ENCODE measurements at regions not wholly inside any gene's neighbourhood (a gene's known extent, or its start where the extent isn't known, plus 50 kb on each side); places are given as distances from the start of the nearest gene placed in this dataset.

- Mint-ChIP-seq H3K4me1 (ENCODE audit: low read depth) (no peaks in the 10 kb centered on the region), H3K4me3 (no peak overlapping the region), H3K27ac (no peak overlapping the region), H3K9me3 (no peaks in the 10 kb centered on the region), H3K27me3 (ENCODE audit: low read depth) (no peaks in the 10 kb centered on the region), H3K36me3 (ENCODE audit: low read depth) (no peaks in the 10 kb centered on the region)
- no peak for DNase-seq (ENCODE audit: low spot score)
Observed at GRCh38 chr15:62769604-62770003, 272.9 kb upstream of the TPM1 start.

GRCh38 chr15:62770111-62770660 lies 272.4 kb upstream of the TPM1 start:
- no peak for DNase-seq (ENCODE audit: low spot score)
- H3K4me1 Mint-ChIP-seq (ENCODE audit: low read depth) = no peaks in the 10 kb centered on the region
- H3K36me3 Mint-ChIP-seq (ENCODE audit: low read depth) = no peaks in the 10 kb centered on the region
- H3K27me3 Mint-ChIP-seq (ENCODE audit: low read depth) = no peaks in the 10 kb centered on the region
- H3K4me3 Mint-ChIP-seq = no peak overlapping the region
- no peak overlapping the region for H3K27ac Mint-ChIP-seq
- H3K9me3 Mint-ChIP-seq = no peaks in the 10 kb centered on the region

GRCh38 chr15:62770752-62771151 lies 271.8 kb upstream of the TPM1 start:
- H3K9me3 Mint-ChIP-seq = no peaks in the 10 kb centered on the region
- no peak overlapping the region for H3K4me3 Mint-ChIP-seq
- H3K36me3 Mint-ChIP-seq (ENCODE audit: low read depth) = no peaks in the 10 kb centered on the region
- DNase-seq (ENCODE audit: low spot score) = no peak
- H3K4me1 Mint-ChIP-seq (ENCODE audit: low read depth) = no peaks in the 10 kb centered on the region
- H3K27me3 Mint-ChIP-seq (ENCODE audit: low read depth) = no peaks in the 10 kb centered on the region
- no peak overlapping the region for H3K27ac Mint-ChIP-seq

- H3K4me1 Mint-ChIP-seq (ENCODE audit: low read depth) = no peaks in the 10 kb centered on the region
- H3K27me3 Mint-ChIP-seq (ENCODE audit: low read depth) = no peaks in the 10 kb centered on the region
- no peak overlapping the region for H3K27ac Mint-ChIP-seq
- H3K9me3 Mint-ChIP-seq = no peaks in the 10 kb centered on the region
- no peak overlapping the region for H3K4me3 Mint-ChIP-seq
- H3K36me3 Mint-ChIP-seq (ENCODE audit: low read depth) = no peaks in the 10 kb centered on the region
- no peak for DNase-seq (ENCODE audit: low spot score)
Observed at GRCh38 chr15:62771234-62771633, 271.3 kb upstream of the TPM1 start.

- H3K9me3 Mint-ChIP-seq = no peaks in the 10 kb centered on the region
- H3K4me1 Mint-ChIP-seq (ENCODE audit: low read depth) = no peaks in the 10 kb centered on the region
- no peak overlapping the region for H3K4me3 Mint-ChIP-seq
Observed at GRCh38 chr15:62773369-62774165, 269.0 kb upstream of the TPM1 start.

GRCh38 chr15:62775932-62776331 lies 266.6 kb upstream of the TPM1 start:
- H3K36me3 Mint-ChIP-seq (ENCODE audit: low read depth) = no peaks in the 10 kb centered on the region
- no peak overlapping the region for H3K4me3 Mint-ChIP-seq
- no peaks in the 10 kb centered on the region for H3K9me3 Mint-ChIP-seq
- no peak overlapping the region for H3K27ac Mint-ChIP-seq
- no peaks in the 10 kb centered on the region for H3K4me1 Mint-ChIP-seq (ENCODE audit: low read depth)
- no peaks in the 10 kb centered on the region for H3K27me3 Mint-ChIP-seq (ENCODE audit: low read depth)
- no peak for DNase-seq (ENCODE audit: low spot score)

More at GRCh38 chr15:62773369-62774165, 269.0 kb upstream of the TPM1 start:
- Mint-ChIP-seq H3K36me3 (ENCODE audit: low read depth) (no peaks in the 10 kb centered on the region), H3K27ac (no peak overlapping the region), H3K27me3 (ENCODE audit: low read depth) (no peaks in the 10 kb centered on the region)
- DNase-seq (ENCODE audit: low spot score) = no peak

- Mint-ChIP-seq H3K9me3 (no peaks in the 10 kb centered on the region), H3K4me1 (ENCODE audit: low read depth) (no peaks in the 10 kb centered on the region), H3K27ac (no peak overlapping the region), H3K27me3 (ENCODE audit: low read depth) (no peaks in the 10 kb centered on the region), H3K4me3 (no peak overlapping the region), H3K36me3 (ENCODE audit: low read depth) (no peaks in the 10 kb centered on the region)
- DNase-seq (ENCODE audit: low spot score) = no peak
Observed at GRCh38 chr15:62777671-62778070, 264.9 kb upstream of the TPM1 start.

GRCh38 chr15:62779036-62779770 lies 263.3 kb upstream of the TPM1 start:
- Mint-ChIP-seq H3K27ac (no peak overlapping the region), H3K9me3 (no peaks in the 10 kb centered on the region), H3K36me3 (ENCODE audit: low read depth) (no peaks in the 10 kb centered on the region), H3K27me3 (ENCODE audit: low read depth) (no peaks in the 10 kb centered on the region), H3K4me3 (no peak overlapping the region), H3K4me1 (ENCODE audit: low read depth) (no peaks in the 10 kb centered on the region)
- no peak for DNase-seq (ENCODE audit: low spot score)

GRCh38 chr15:62779899-62780298 lies 262.6 kb upstream of the TPM1 start:
- no peak overlapping the region for H3K27ac Mint-ChIP-seq
- no peaks in the 10 kb centered on the region for H3K27me3 Mint-ChIP-seq (ENCODE audit: low read depth)
- H3K4me1 Mint-ChIP-seq (ENCODE audit: low read depth) = no peaks in the 10 kb centered on the region
- H3K36me3 Mint-ChIP-seq (ENCODE audit: low read depth) = no peaks in the 10 kb centered on the region
- no peaks in the 10 kb centered on the region for H3K9me3 Mint-ChIP-seq
- no peak for DNase-seq (ENCODE audit: low spot score)
- H3K4me3 Mint-ChIP-seq = no peak overlapping the region

- Mint-ChIP-seq H3K4me1 (ENCODE audit: low read depth) (no peaks in the 10 kb centered on the region), H3K9me3 (no peaks in the 10 kb centered on the region), H3K27me3 (ENCODE audit: low read depth) (no peaks in the 10 kb centered on the region), H3K4me3 (no peak overlapping the region), H3K36me3 (ENCODE audit: low read depth) (no peaks in the 10 kb centered on the region), H3K27ac (no peak overlapping the region)
- no peak for DNase-seq (ENCODE audit: low spot score)
Observed at GRCh38 chr15:62781081-62781497, 261.5 kb upstream of the TPM1 start.

GRCh38 chr15:62782071-62782841 lies 260.3 kb upstream of the TPM1 start:
- Mint-ChIP-seq H3K27ac (no peak overlapping the region), H3K4me1 (ENCODE audit: low read depth) (no peaks in the 10 kb centered on the region), H3K4me3 (no peak overlapping the region), H3K36me3 (ENCODE audit: low read depth) (no peaks in the 10 kb centered on the region), H3K9me3 (no peaks in the 10 kb centered on the region), H3K27me3 (ENCODE audit: low read depth) (no peaks in the 10 kb centered on the region)
- DNase-seq (ENCODE audit: low spot score) = no peak

GRCh38 chr15:62782896-62783295 lies 259.7 kb upstream of the TPM1 start:
- no peaks in the 10 kb centered on the region for H3K27me3 Mint-ChIP-seq (ENCODE audit: low read depth)
- no peak overlapping the region for H3K4me3 Mint-ChIP-seq
- H3K9me3 Mint-ChIP-seq = no peaks in the 10 kb centered on the region
- H3K36me3 Mint-ChIP-seq (ENCODE audit: low read depth) = no peaks in the 10 kb centered on the region
- no peaks in the 10 kb centered on the region for H3K4me1 Mint-ChIP-seq (ENCODE audit: low read depth)
- no peak overlapping the region for H3K27ac Mint-ChIP-seq
- no peak for DNase-seq (ENCODE audit: low spot score)

- no peaks in the 10 kb centered on the region for H3K4me1 Mint-ChIP-seq (ENCODE audit: low read depth)
- H3K27ac Mint-ChIP-seq = no peak overlapping the region
- no peak for DNase-seq (ENCODE audit: low spot score)
- no peaks in the 10 kb centered on the region for H3K9me3 Mint-ChIP-seq
- no peaks in the 10 kb centered on the region for H3K27me3 Mint-ChIP-seq (ENCODE audit: low read depth)
- H3K4me3 Mint-ChIP-seq = no peak overlapping the region
- H3K36me3 Mint-ChIP-seq (ENCODE audit: low read depth) = no peaks in the 10 kb centered on the region
Observed at GRCh38 chr15:62783303-62783957, 259.1 kb upstream of the TPM1 start.
